H1 (cell line): ENCODE measurements at regions not wholly inside any gene's neighbourhood (a gene's known extent, or its start where the extent isn't known, plus 50 kb on each side); places are given as distances from the start of the nearest gene placed in this dataset.

Source experiments
- CREB1 ChIP-seq: IDR thresholded peaks from 2 replicates; pipeline ENCODE4 v1.6.1; 2012; ENCODE audit warnings: inconsistent platforms
- HDAC6 ChIP-seq: IDR thresholded peaks from one replicate; pipeline ENCODE4 v1.7.1; 2012; ENCODE audit warnings: low read depth, mild to moderate bottlenecking, inconsistent platforms, low read length, moderate library complexity
- JUND ChIP-seq: IDR thresholded peaks from 2 replicates; pipeline ENCODE4 v1.6.1; 2011; ENCODE audit warnings: mild to moderate bottlenecking, improper control_type of control experiment, low read length
- KDM1A ChIP-seq: fragments of 200-600, 300-600 bp; sonication (generic); IDR thresholded peaks from 2 replicates; pipeline ENCODE4 v1.7.1; 2016; ENCODE audit warnings: mild to moderate bottlenecking, low read length, borderline replicate concordance
- NANOG ChIP-seq: IDR thresholded peaks from 2 replicates; pipeline ENCODE4 v1.6.1; 2011; ENCODE audit warnings: low read length, low read depth, mild to moderate bottlenecking, inconsistent platforms; ENCODE audit not compliant: insufficient read depth, poor library complexity, severe bottlenecking
- SAP30 ChIP-seq: fragments of 300-600 bp; sonication (generic); IDR thresholded peaks from 2 replicates; pipeline ENCODE4 v1.7.1; 2012; ENCODE audit warnings: low read length, moderate library complexity, mild to moderate bottlenecking, inconsistent platforms; ENCODE audit not compliant: insufficient read depth, insufficient replicate concordance
- TBP ChIP-seq: IDR thresholded peaks from 2 replicates; pipeline ENCODE4 v1.6.1; 2011; ENCODE audit warnings: low read depth, low read length, improper control_type of control experiment
- TF ChIP-seq, protein P1 (sequence below): fragments of 300-600 bp; sonication (generic); IDR thresholded peaks from 2 replicates; pipeline ENCODE4 v1.7.1; 2012; ENCODE audit warnings: low read length, moderate library complexity, mild to moderate bottlenecking, inconsistent platforms; ENCODE audit not compliant: insufficient replicate concordance
- TF ChIP-seq, protein P2 (sequence below): IDR thresholded peaks from 2 replicates; pipeline ENCODE4 v1.6.1; 2011; ENCODE audit warnings: low read length, improper control_type of control experiment

DNA sequence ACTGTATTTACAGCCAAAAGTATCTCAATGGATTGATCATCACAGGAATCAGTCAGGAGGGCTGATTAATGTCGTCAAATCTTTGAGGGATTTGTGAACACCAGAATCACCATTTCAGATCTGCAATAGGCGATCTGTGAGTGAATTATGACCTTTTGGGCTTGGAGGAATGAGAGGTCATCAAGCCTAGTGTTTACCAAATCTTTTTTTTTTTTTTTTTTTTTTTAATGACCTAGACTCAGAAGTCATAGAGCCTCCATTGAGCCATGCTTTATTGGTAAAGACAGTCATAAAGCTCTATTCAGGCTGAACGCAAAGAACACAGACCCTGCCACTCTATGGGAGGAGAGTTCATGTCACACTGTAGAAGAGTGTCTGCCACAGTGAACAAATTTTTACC lies 97.7 kb downstream of the SOCS6 start (continued):
- TF ChIP-seq, protein P1, sequence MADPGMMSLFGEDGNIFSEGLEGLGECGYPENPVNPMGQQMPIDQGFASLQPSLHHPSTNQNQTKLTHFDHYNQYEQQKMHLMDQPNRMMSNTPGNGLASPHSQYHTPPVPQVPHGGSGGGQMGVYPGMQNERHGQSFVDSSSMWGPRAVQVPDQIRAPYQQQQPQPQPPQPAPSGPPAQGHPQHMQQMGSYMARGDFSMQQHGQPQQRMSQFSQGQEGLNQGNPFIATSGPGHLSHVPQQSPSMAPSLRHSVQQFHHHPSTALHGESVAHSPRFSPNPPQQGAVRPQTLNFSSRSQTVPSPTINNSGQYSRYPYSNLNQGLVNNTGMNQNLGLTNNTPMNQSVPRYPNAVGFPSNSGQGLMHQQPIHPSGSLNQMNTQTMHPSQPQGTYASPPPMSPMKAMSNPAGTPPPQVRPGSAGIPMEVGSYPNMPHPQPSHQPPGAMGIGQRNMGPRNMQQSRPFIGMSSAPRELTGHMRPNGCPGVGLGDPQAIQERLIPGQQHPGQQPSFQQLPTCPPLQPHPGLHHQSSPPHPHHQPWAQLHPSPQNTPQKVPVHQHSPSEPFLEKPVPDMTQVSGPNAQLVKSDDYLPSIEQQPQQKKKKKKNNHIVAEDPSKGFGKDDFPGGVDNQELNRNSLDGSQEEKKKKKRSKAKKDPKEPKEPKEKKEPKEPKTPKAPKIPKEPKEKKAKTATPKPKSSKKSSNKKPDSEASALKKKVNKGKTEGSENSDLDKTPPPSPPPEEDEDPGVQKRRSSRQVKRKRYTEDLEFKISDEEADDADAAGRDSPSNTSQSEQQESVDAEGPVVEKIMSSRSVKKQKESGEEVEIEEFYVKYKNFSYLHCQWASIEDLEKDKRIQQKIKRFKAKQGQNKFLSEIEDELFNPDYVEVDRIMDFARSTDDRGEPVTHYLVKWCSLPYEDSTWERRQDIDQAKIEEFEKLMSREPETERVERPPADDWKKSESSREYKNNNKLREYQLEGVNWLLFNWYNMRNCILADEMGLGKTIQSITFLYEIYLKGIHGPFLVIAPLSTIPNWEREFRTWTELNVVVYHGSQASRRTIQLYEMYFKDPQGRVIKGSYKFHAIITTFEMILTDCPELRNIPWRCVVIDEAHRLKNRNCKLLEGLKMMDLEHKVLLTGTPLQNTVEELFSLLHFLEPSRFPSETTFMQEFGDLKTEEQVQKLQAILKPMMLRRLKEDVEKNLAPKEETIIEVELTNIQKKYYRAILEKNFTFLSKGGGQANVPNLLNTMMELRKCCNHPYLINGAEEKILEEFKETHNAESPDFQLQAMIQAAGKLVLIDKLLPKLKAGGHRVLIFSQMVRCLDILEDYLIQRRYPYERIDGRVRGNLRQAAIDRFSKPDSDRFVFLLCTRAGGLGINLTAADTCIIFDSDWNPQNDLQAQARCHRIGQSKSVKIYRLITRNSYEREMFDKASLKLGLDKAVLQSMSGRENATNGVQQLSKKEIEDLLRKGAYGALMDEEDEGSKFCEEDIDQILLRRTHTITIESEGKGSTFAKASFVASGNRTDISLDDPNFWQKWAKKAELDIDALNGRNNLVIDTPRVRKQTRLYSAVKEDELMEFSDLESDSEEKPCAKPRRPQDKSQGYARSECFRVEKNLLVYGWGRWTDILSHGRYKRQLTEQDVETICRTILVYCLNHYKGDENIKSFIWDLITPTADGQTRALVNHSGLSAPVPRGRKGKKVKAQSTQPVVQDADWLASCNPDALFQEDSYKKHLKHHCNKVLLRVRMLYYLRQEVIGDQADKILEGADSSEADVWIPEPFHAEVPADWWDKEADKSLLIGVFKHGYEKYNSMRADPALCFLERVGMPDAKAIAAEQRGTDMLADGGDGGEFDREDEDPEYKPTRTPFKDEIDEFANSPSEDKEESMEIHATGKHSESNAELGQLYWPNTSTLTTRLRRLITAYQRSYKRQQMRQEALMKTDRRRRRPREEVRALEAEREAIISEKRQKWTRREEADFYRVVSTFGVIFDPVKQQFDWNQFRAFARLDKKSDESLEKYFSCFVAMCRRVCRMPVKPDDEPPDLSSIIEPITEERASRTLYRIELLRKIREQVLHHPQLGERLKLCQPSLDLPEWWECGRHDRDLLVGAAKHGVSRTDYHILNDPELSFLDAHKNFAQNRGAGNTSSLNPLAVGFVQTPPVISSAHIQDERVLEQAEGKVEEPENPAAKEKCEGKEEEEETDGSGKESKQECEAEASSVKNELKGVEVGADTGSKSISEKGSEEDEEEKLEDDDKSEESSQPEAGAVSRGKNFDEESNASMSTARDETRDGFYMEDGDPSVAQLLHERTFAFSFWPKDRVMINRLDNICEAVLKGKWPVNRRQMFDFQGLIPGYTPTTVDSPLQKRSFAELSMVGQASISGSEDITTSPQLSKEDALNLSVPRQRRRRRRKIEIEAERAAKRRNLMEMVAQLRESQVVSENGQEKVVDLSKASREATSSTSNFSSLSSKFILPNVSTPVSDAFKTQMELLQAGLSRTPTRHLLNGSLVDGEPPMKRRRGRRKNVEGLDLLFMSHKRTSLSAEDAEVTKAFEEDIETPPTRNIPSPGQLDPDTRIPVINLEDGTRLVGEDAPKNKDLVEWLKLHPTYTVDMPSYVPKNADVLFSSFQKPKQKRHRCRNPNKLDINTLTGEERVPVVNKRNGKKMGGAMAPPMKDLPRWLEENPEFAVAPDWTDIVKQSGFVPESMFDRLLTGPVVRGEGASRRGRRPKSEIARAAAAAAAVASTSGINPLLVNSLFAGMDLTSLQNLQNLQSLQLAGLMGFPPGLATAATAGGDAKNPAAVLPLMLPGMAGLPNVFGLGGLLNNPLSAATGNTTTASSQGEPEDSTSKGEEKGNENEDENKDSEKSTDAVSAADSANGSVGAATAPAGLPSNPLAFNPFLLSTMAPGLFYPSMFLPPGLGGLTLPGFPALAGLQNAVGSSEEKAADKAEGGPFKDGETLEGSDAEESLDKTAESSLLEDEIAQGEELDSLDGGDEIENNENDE = no peak
- TF ChIP-seq SAP30 (no peak), TBP (no peak), JUND (no peak), CREB1 (no peak), KDM1A (no peak), NANOG (no peak), HDAC6 (no peak)
- TF ChIP-seq, protein P2, sequence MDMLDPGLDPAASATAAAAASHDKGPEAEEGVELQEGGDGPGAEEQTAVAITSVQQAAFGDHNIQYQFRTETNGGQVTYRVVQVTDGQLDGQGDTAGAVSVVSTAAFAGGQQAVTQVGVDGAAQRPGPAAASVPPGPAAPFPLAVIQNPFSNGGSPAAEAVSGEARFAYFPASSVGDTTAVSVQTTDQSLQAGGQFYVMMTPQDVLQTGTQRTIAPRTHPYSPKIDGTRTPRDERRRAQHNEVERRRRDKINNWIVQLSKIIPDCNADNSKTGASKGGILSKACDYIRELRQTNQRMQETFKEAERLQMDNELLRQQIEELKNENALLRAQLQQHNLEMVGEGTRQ = no peak
